ENCODE measurements at regions not wholly inside any gene's neighbourhood (a gene's known extent, or its start where the extent isn't known, plus 50 kb on each side); places are given as distances from the start of the nearest gene placed in this dataset.

GRCh38 chr13:40175639-40176038 lies 490.8 kb downstream of the FOXO1 start:
- no peak for DNase-seq (ENCODE audit: low spot score)
- ATAC-seq (ENCODE audit: low read depth) = no peak
- H3K27me3 ChIP-seq (ENCODE audit: insufficient read depth, poor library complexity, severe bottlenecking) = no peaks in the 10 kb centered on the region
- peaks cover 13% of the 10 kb centered on the region for H3K4me1 ChIP-seq (ENCODE audit: insufficient read depth, poor library complexity, severe bottlenecking)
- H3K36me3 ChIP-seq (ENCODE audit: low read depth) = no peaks in the 10 kb centered on the region
- H3K4me3 ChIP-seq (ENCODE audit: severe bottlenecking) = no peak overlapping the region
- H3K9me3 ChIP-seq (ENCODE audit: severe bottlenecking) = no peaks in the 10 kb centered on the region
- no peak for TF ChIP-seq CTCF (IDR thresholded peaks at IDR 0.05; ENCODE audit: poor library complexity, severe bottlenecking)
- H3K27ac ChIP-seq (ENCODE audit: poor library complexity, severe bottlenecking) = no peak overlapping the region

- TF ChIP-seq CTCF (IDR thresholded peaks at IDR 0.05; ENCODE audit: poor library complexity, severe bottlenecking) = no peak
- ATAC-seq (ENCODE audit: low read depth) = no peak
- Histone ChIP-seq H3K36me3 (ENCODE audit: low read depth) (no peaks in the 10 kb centered on the region), H3K27ac (ENCODE audit: poor library complexity, severe bottlenecking) (no peak overlapping the region), H3K9me3 (ENCODE audit: severe bottlenecking) (no peaks in the 10 kb centered on the region), H3K4me1 (ENCODE audit: insufficient read depth, poor library complexity, severe bottlenecking) (peaks cover 8% of the 10 kb centered on the region), H3K27me3 (ENCODE audit: insufficient read depth, poor library complexity, severe bottlenecking) (no peaks in the 10 kb centered on the region), H3K4me3 (ENCODE audit: severe bottlenecking) (no peak overlapping the region)
- DNase-seq (ENCODE audit: low spot score) = no peak
Measured at GRCh38 chr13:40176242-40176641, 490.2 kb downstream of the FOXO1 start.

- H3K9me3 ChIP-seq (ENCODE audit: severe bottlenecking) = no peaks in the 10 kb centered on the region
- no peak for TF ChIP-seq CTCF (IDR thresholded peaks at IDR 0.05; ENCODE audit: poor library complexity, severe bottlenecking)
- no peak overlapping the region for H3K4me3 ChIP-seq (ENCODE audit: severe bottlenecking)
- peaks cover 6% of the 10 kb centered on the region for H3K4me1 ChIP-seq (ENCODE audit: insufficient read depth, poor library complexity, severe bottlenecking)
- no peak for DNase-seq (ENCODE audit: low spot score)
- no peak for ATAC-seq (ENCODE audit: low read depth)
- no peaks in the 10 kb centered on the region for H3K27me3 ChIP-seq (ENCODE audit: insufficient read depth, poor library complexity, severe bottlenecking)
- no peaks in the 10 kb centered on the region for H3K36me3 ChIP-seq (ENCODE audit: low read depth)
- no peak overlapping the region for H3K27ac ChIP-seq (ENCODE audit: poor library complexity, severe bottlenecking)
Measured at GRCh38 chr13:40178130-40178529, 488.3 kb downstream of the FOXO1 start.

GRCh38 chr13:40179445-40180281 lies 486.8 kb downstream of the FOXO1 start:
- peaks cover 6% of the 10 kb centered on the region for H3K4me1 ChIP-seq (ENCODE audit: insufficient read depth, poor library complexity, severe bottlenecking)
- no peak overlapping the region for H3K4me3 ChIP-seq (ENCODE audit: severe bottlenecking)
- ATAC-seq (ENCODE audit: low read depth) (no peak), DNase-seq (ENCODE audit: low spot score) (no peak)
- H3K27ac ChIP-seq (ENCODE audit: poor library complexity, severe bottlenecking) = no peak overlapping the region
- no peaks in the 10 kb centered on the region for H3K9me3 ChIP-seq (ENCODE audit: severe bottlenecking)
- no peaks in the 10 kb centered on the region for H3K27me3 ChIP-seq (ENCODE audit: insufficient read depth, poor library complexity, severe bottlenecking)
- no peaks in the 10 kb centered on the region for H3K36me3 ChIP-seq (ENCODE audit: low read depth)
- TF ChIP-seq CTCF (IDR thresholded peaks at IDR 0.05; ENCODE audit: poor library complexity, severe bottlenecking) = no peak

- H3K27ac ChIP-seq (ENCODE audit: poor library complexity, severe bottlenecking) = no peak overlapping the region
- ATAC-seq (ENCODE audit: low read depth) (no peak), DNase-seq (ENCODE audit: low spot score) (no peak)
- no peaks in the 10 kb centered on the region for H3K9me3 ChIP-seq (ENCODE audit: severe bottlenecking)
- peaks cover 6% of the 10 kb centered on the region for H3K4me1 ChIP-seq (ENCODE audit: insufficient read depth, poor library complexity, severe bottlenecking)
- no peak for TF ChIP-seq CTCF (IDR thresholded peaks at IDR 0.05; ENCODE audit: poor library complexity, severe bottlenecking)
- no peaks in the 10 kb centered on the region for H3K27me3 ChIP-seq (ENCODE audit: insufficient read depth, poor library complexity, severe bottlenecking)
- no peak overlapping the region for H3K4me3 ChIP-seq (ENCODE audit: severe bottlenecking)
- H3K36me3 ChIP-seq (ENCODE audit: low read depth) = no peaks in the 10 kb centered on the region
Measured at GRCh38 chr13:40180776-40181175, 485.7 kb downstream of the FOXO1 start.

Data from RWPE2 (cell line).